Upper lobe of left lung (tissue), 4 donors: ENCODE measurements at regions not wholly inside any gene's neighbourhood (a gene's known extent, or its start where the extent isn't known, plus 50 kb on each side); places are given as distances from the start of the nearest gene placed in this dataset.

Experiments used
- CTCF ChIP-seq, 6 experiments: fragments of 450-650 bp in 4 of 6; fragments of 200-600 bp in 2 of 6; sonication (generic) in 2 of 6; IDR thresholded peaks; one replicate each; pipeline ENCODE4 v1.5.1; 2016 to 2019; ENCODE audit warnings: antibody characterized with exemption in 6 of 6
- EP300 ChIP-seq, 4 donors: sonication (generic); formaldehyde crosslinking; IDR thresholded peaks; one replicate each; pipeline ENCODE4 v1.5.1; 2017; ENCODE audit warnings: antibody characterized with exemption in 4 of 4, control low read depth in 2 of 4
- POLR2A ChIP-seq, 4 donors: fragments of 450-650 bp; IDR thresholded peaks; one replicate each; pipeline ENCODE4 v1.5.1; 2016 to 2017; ENCODE audit warnings: antibody characterized with exemption in 4 of 4, mild to moderate bottlenecking in 2 of 4

- TF ChIP-seq CTCF (IDR thresholded peaks at IDR 0.05) = no peak
- no peak for TF ChIP-seq POLR2A (IDR thresholded peaks at IDR 0.05)
- TF ChIP-seq EP300 (IDR thresholded peaks at IDR 0.05) = no peak
Observed at GRCh38 chr10:55858730-55859129, 502.3 kb downstream of the ZWINT start.
